Adrenal gland (tissue), 9 donors: ENCODE measurements at regions not wholly inside any gene's neighbourhood (a gene's known extent, or its start where the extent isn't known, plus 50 kb on each side); places are given as distances from the start of the nearest gene placed in this dataset.

Experiments
- DNase-seq, 7 donors: peaks; one replicate each; pipeline ENCODE4 v3.0.0-alpha.2; 2019 to 2020
- H3K27ac ChIP-seq, 5 donors: fragments of 200-600 bp; sonication (generic) in 4 of 5; 1 replicate in 3 of 5; 2 replicates in 2 of 5; pipeline versions ENCODE4 v1.5.1 to v1.8.0; 2016 to 2020; ENCODE audit warnings: mild to moderate bottlenecking in 1 of 5
- H3K27me3 ChIP-seq: fragments of 200-600 bp; 2 replicates; pipeline ENCODE4 v1.8.0; 2021
- H3K36me3 ChIP-seq, 2 donors: fragments of 200-600 bp; replicated peaks in 1 of 2; 1 replicate in 1 of 2; 2 replicates in 1 of 2; pipeline versions ENCODE4 v1.5.1 to v1.8.0; 2018 to 2022
- H3K4me1 ChIP-seq, 2 donors: fragments of 200-600 bp; replicated peaks in 1 of 2; 1 replicate in 1 of 2; 2 replicates in 1 of 2; pipeline versions ENCODE4 v1.5.1 to v1.8.0; 2018 to 2021
- H3K4me3 ChIP-seq, 4 donors: fragments of 200-600 bp; sonication (generic) in 3 of 4; one replicate each; pipeline ENCODE4 v1.5.1; 2016 to 2018
- H3K9me3 ChIP-seq, 3 donors: fragments of 200-600 bp; sonication (generic) in 1 of 3; replicated peaks in 1 of 3; 1 replicate in 2 of 3; 2 replicates in 1 of 3; pipeline versions ENCODE4 v1.5.1 to v1.8.0; 2016 to 2021
- POLR2A ChIP-seq, 2 donors: fragments of 450-650 bp; IDR thresholded peaks; one replicate each; pipeline ENCODE4 v1.6.1; 2017; ENCODE audit warnings: antibody characterized with exemption in 2 of 2, mild to moderate bottlenecking in 2 of 2, moderate library complexity in 1 of 2
- WGBS, 4 donors: extraction: QIAGEN DNeasy Blood & Tissue Kit in 2 of 4; methylation state at CpG; one replicate each; pipeline versions ENCODE4 v1.1.5 to v1.1.7; 2013 to 2017; 5-methylcytosine and 5-hydroxymethylcytosine counted together
- intact Hi-C, 2 donors: fragments of 100-400 bp; cut with DNase I; formaldehyde crosslinking; loops; one replicate each; pipeline versions ENCODE4 v1.14.1 to v1.15.0; 2022 to 2023
- TF ChIP-seq, protein P1 (sequence below), 6 experiments: fragments of 450-650 bp in 4 of 6; fragments of 200-600 bp in 2 of 6; sonication (generic) in 1 of 6; IDR thresholded peaks; 1 replicate in 5 of 6; 2 replicates in 1 of 6; pipeline versions ENCODE4 v1.5.1 to v1.8.0; 2016 to 2021; ENCODE audit warnings: antibody characterized with exemption in 6 of 6, mild to moderate bottlenecking in 2 of 6, moderate library complexity in 1 of 6
- donor health status: healthy with polysubstance abuse.
- donor health status: Bipolar disorder and iron deficiency.
- donor health status: DM: yes; HTN: yes; CAD: no.
- donor health status: DM: no; HTN: no; CAD: no.
- donor health status: DM: no; HTN: no; CAD: no.

GRCh38 chr5:93055561-93055960, 525.5 kb downstream of the NR2F1-AS1 start:
- Histone ChIP-seq H3K4me1 (no peaks in the 10 kb centered on the region), H3K27me3 (no peaks in the 10 kb centered on the region), H3K36me3 (no peaks in the 10 kb centered on the region), H3K27ac (no peak overlapping the region), H3K9me3 (no peaks in the 10 kb centered on the region), H3K4me3 (no peak overlapping the region)
- intact Hi-C loops, result no loop called here
- no peak for TF ChIP-seq POLR2A (IDR thresholded peaks at IDR 0.05)
- TF ChIP-seq, protein P1, sequence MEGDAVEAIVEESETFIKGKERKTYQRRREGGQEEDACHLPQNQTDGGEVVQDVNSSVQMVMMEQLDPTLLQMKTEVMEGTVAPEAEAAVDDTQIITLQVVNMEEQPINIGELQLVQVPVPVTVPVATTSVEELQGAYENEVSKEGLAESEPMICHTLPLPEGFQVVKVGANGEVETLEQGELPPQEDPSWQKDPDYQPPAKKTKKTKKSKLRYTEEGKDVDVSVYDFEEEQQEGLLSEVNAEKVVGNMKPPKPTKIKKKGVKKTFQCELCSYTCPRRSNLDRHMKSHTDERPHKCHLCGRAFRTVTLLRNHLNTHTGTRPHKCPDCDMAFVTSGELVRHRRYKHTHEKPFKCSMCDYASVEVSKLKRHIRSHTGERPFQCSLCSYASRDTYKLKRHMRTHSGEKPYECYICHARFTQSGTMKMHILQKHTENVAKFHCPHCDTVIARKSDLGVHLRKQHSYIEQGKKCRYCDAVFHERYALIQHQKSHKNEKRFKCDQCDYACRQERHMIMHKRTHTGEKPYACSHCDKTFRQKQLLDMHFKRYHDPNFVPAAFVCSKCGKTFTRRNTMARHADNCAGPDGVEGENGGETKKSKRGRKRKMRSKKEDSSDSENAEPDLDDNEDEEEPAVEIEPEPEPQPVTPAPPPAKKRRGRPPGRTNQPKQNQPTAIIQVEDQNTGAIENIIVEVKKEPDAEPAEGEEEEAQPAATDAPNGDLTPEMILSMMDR (IDR thresholded peaks at IDR 0.05), result no peak
- 96 to 100% (median 98%) methylated on average over 1 of the region's 1 CpG for WGBS, 4 donors
- DNase-seq, result no peak

GRCh38 chr5:93054424-93055163, 526.4 kb downstream of the NR2F1-AS1 start:
- 42 to 85% (median 64%) methylated on average over 2 of the region's 2 CpGs for WGBS, 4 donors
- Histone ChIP-seq H3K27me3 (no peaks in the 10 kb centered on the region), H3K27ac (no peak overlapping the region), H3K4me1 (no peaks in the 10 kb centered on the region), H3K9me3 (no peaks in the 10 kb centered on the region), H3K36me3 (no peaks in the 10 kb centered on the region), H3K4me3 (no peak overlapping the region)
- TF ChIP-seq, protein P1 (IDR thresholded peaks at IDR 0.05), result no peak
- no peak for TF ChIP-seq POLR2A (IDR thresholded peaks at IDR 0.05)
- intact Hi-C loops, result no loop called here
- DNase-seq, result no peak

- TF ChIP-seq, protein P1 (IDR thresholded peaks at IDR 0.05), result no peak
- no peak for TF ChIP-seq POLR2A (IDR thresholded peaks at IDR 0.05)
- no peaks in the 10 kb centered on the region for H3K9me3 ChIP-seq
- H3K36me3 ChIP-seq, result no peaks in the 10 kb centered on the region
- H3K4me3 ChIP-seq, result no peak overlapping the region
- H3K4me1 ChIP-seq, result no peaks in the 10 kb centered on the region
- H3K27ac ChIP-seq, result no peak overlapping the region
- H3K27me3 ChIP-seq, result no peaks in the 10 kb centered on the region
- intact Hi-C loops, result no loop called here
- DNase-seq, result no peak
Observed at GRCh38 chr5:93053825-93054224, 527.2 kb downstream of the NR2F1-AS1 start.

GRCh38 chr5:93048858-93049257, 532.2 kb downstream of the NR2F1-AS1 start:
- Histone ChIP-seq H3K4me1 (no peaks in the 10 kb centered on the region), H3K9me3 (no peaks in the 10 kb centered on the region), H3K27me3 (no peaks in the 10 kb centered on the region), H3K27ac (no peak overlapping the region), H3K36me3 (no peaks in the 10 kb centered on the region), H3K4me3 (no peak overlapping the region)
- 72 to 85% (median 81%) methylated on average over 2 of the region's 2 CpGs for WGBS, 4 donors
- no peak for TF ChIP-seq POLR2A (IDR thresholded peaks at IDR 0.05)
- TF ChIP-seq, protein P1 (IDR thresholded peaks at IDR 0.05), result no peak
- intact Hi-C loops, result no loop called here
- no peak for DNase-seq
